Gastroesophageal sphincter (tissue), 3 donors: ENCODE measurements at regions not wholly inside any gene's neighbourhood (a gene's known extent, or its start where the extent isn't known, plus 50 kb on each side); places are given as distances from the start of the nearest gene placed in this dataset.

Experiments used
- CTCF ChIP-seq, 4 experiments: fragments of 200-600 bp in 2 of 4; fragments of 450-650 bp in 2 of 4; sonication (generic) in 1 of 4; IDR thresholded peaks; one replicate each; pipeline ENCODE4 v1.5.1; 2017 to 2019; ENCODE audit warnings: antibody characterized with exemption in 4 of 4, mild to moderate bottlenecking in 2 of 4, moderate library complexity in 2 of 4
- POLR2AphosphoS5 ChIP-seq: sonication (generic); formaldehyde crosslinking; IDR thresholded peaks from one replicate; pipeline ENCODE4 v1.6.1; 2017; ENCODE audit warnings: antibody characterized with exemption

GRCh38 chr13:31427151-31428100, 227.7 kb downstream of the B3GLCT start:
- TF ChIP-seq CTCF (IDR thresholded peaks at IDR 0.05) (no peak), POLR2AphosphoS5 (no peak)
